Natural killer cell (primary cell): ENCODE measurements at regions not wholly inside any gene's neighbourhood (a gene's known extent, or its start where the extent isn't known, plus 50 kb on each side); places are given as distances from the start of the nearest gene placed in this dataset.

Source experiments
- ATAC-seq, 3 donors: fragments of 150-1000 bp in 2 of 3; fragments of 200-7000 bp in 1 of 3; cut with Tn5 transposase; 1 replicate in 1 of 3; 2 replicates in 2 of 3; pipeline ENCODE4 v1.10.0; 2021; ENCODE audit warnings: mild to moderate bottlenecking in 2 of 3, moderate library complexity in 2 of 3
- DNase-seq, 2 donors: peaks; one replicate each; pipeline versions ENCODE4 v3.0.0 to v3.0.0-alpha.2; 2013 to 2021; ENCODE audit warnings: mixed read lengths in 1 of 2
- H3K27ac ChIP-seq: one replicate; pipeline ENCODE4 v1.5.1; 2013; ENCODE audit warnings: mild to moderate bottlenecking, low read length
- H3K27me3 ChIP-seq: one replicate; pipeline ENCODE4 v1.6.1; 2013; ENCODE audit warnings: low read length; ENCODE audit not compliant: control insufficient read depth, insufficient read depth
- H3K36me3 ChIP-seq: one replicate; pipeline ENCODE4 v1.6.1; 2013; ENCODE audit warnings: low read length; ENCODE audit not compliant: control insufficient read depth, insufficient read depth
- H3K4me1 ChIP-seq: one replicate; pipeline ENCODE4 v1.6.1; 2013; ENCODE audit warnings: low read length; ENCODE audit not compliant: control insufficient read depth, insufficient read depth
- H3K4me3 ChIP-seq: one replicate; pipeline ENCODE4 v1.5.1; 2013; ENCODE audit warnings: low read length
- H3K9me3 ChIP-seq: one replicate; pipeline ENCODE4 v1.6.1; 2013; ENCODE audit warnings: low read length; ENCODE audit not compliant: control insufficient read depth, insufficient read depth
- H3K27ac Mint-ChIP-seq, 2 donors: one replicate each; pipeline ENCODE4 v1.8.0; 2022; ENCODE audit warnings: mild to moderate bottlenecking in 2 of 2, mixed read lengths in 2 of 2, moderate library complexity in 1 of 2
- H3K27me3 Mint-ChIP-seq, 2 donors: one replicate each; pipeline ENCODE4 v1.8.0; 2022; ENCODE audit warnings: low read depth in 2 of 2, mixed read lengths in 2 of 2
- H3K36me3 Mint-ChIP-seq: one replicate; pipeline ENCODE4 v1.8.0; 2022; ENCODE audit warnings: mixed read lengths
- H3K4me1 Mint-ChIP-seq, 2 donors: one replicate each; pipeline ENCODE4 v1.8.0; 2022; ENCODE audit warnings: mixed read lengths in 2 of 2
- H3K4me3 Mint-ChIP-seq: one replicate; pipeline ENCODE4 v1.8.0; 2022; ENCODE audit warnings: mild to moderate bottlenecking, moderate library complexity, mixed read lengths
- H3K9me3 Mint-ChIP-seq, 2 donors: one replicate each; pipeline ENCODE4 v1.8.0; 2022; ENCODE audit warnings: mixed read lengths in 2 of 2
- WGBS: methylation state at CpG from one replicate; pipeline ENCODE4 v1.1.7; 2013; ENCODE audit warnings: missing lambda C conversion rate; ENCODE audit not compliant: insufficient coverage; 5-methylcytosine and 5-hydroxymethylcytosine counted together
- intact Hi-C: fragments of 100-400 bp; cut with micrococcal nuclease; formaldehyde crosslinking; loops from one replicate; pipeline ENCODE4 v1.14.2; 2022
- TF ChIP-seq, protein P1 (sequence below): fragments of 200-600 bp; IDR thresholded peaks from one replicate; pipeline ENCODE4 v1.8.0; 2022; ENCODE audit warnings: antibody characterized with exemption

DNA sequence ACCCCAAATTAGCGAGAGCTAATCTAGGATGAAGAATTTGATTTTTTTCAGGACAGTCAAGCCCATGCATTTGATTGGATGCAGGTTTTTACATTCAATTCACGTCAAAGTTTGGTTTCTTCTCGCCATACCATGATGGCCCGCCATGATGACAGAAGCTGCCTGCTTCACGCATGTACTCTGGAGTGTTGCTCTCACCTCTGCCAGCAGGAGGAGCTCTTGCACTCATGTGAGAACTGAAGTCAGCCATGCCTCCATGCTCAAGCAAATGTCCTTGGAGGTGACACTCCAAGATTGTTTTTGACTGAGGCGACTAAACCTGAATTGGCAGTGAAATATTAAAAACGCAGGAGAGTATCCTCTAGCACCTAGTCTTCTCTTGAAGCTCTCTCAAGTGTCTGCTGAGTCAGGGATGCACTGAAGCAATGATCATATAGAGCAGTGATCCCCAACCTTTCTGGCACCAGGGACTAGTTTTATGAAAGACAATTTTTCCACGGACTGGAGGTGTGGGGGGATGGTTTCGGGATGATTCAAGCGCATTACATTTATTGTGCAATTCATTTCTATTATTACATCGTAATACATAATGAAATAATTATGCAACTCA is 120.9 kb downstream of the SAMMSON start:
- DNase-seq: peak in 1 of 2 donors; percentile 57
- no peaks in the 10 kb centered on the region for H3K36me3 Mint-ChIP-seq
- Histone ChIP-seq H3K4me1 (no peaks in the 10 kb centered on the region), H3K36me3 (no peaks in the 10 kb centered on the region), H3K9me3 (peaks cover 2% of the 10 kb centered on the region), H3K27ac (no peak overlapping the region), H3K27me3 (no peaks in the 10 kb centered on the region), H3K4me3 (no peak overlapping the region)
- H3K27me3 Mint-ChIP-seq: no peaks in the 10 kb centered on the region
- no peak for ATAC-seq
- TF ChIP-seq, protein P1, sequence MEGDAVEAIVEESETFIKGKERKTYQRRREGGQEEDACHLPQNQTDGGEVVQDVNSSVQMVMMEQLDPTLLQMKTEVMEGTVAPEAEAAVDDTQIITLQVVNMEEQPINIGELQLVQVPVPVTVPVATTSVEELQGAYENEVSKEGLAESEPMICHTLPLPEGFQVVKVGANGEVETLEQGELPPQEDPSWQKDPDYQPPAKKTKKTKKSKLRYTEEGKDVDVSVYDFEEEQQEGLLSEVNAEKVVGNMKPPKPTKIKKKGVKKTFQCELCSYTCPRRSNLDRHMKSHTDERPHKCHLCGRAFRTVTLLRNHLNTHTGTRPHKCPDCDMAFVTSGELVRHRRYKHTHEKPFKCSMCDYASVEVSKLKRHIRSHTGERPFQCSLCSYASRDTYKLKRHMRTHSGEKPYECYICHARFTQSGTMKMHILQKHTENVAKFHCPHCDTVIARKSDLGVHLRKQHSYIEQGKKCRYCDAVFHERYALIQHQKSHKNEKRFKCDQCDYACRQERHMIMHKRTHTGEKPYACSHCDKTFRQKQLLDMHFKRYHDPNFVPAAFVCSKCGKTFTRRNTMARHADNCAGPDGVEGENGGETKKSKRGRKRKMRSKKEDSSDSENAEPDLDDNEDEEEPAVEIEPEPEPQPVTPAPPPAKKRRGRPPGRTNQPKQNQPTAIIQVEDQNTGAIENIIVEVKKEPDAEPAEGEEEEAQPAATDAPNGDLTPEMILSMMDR: no peak
- no peak overlapping the region for H3K27ac Mint-ChIP-seq
- H3K4me1 Mint-ChIP-seq: no peaks in the 10 kb centered on the region
- H3K9me3 Mint-ChIP-seq: no peaks in the 10 kb centered on the region
- no peak overlapping the region for H3K4me3 Mint-ChIP-seq
- intact Hi-C loops: no loop called here
- 83% methylated on average over 9 of the region's 11 CpGs for WGBS

DNA sequence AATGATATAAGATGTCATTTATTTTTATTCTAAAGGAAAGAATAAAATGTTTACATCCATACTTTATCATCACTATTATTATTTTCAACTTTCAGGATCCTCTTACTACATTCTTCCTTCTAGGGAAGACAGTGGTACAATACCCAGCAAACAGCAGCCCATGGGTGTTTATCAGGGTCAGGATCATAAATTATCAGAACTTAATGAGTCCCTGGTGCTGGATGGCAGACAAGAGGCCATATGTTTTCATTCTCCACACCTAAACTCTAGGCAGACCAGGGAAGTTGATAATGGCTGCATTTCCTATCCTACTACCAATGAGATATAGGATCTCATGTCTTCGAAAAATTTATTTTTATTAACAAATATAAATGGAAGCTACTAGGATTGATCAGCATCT is 127.7 kb downstream of the SAMMSON start:
- no peaks in the 10 kb centered on the region for H3K4me1 ChIP-seq

DNA sequence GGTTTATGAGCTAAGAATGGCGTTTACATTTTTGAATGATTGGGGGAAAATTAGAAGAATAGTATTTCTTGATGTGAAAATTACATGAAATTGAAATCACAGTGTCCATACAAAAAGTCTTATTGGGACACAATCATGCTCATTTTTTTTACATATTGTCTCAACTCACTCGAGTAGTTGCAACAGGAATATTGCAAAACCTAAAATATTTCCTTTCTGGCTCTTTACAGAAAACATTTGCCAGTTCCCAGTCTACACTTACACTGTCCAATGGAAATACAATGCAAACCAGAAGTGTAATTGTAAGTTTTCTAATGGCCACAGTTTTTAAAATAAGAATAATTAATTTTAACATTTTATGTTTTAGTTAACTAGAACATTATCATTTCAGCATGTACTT is 137.8 kb downstream of the SAMMSON start:
- Mint-ChIP-seq H3K36me3 (no peaks in the 10 kb centered on the region), H3K9me3 (peaks cover 5 to 10% of the 10 kb centered on the region in 2 donors), H3K4me1 (no peaks in the 10 kb centered on the region), H3K27ac (no peak overlapping the region), H3K4me3 (no peak overlapping the region), H3K27me3 (no peaks in the 10 kb centered on the region)
- no peaks in the 10 kb centered on the region for H3K4me1 ChIP-seq
- WGBS: 59% methylated on average over 2 of the region's 2 CpGs
- H3K27ac ChIP-seq: no peak overlapping the region
- H3K4me3 ChIP-seq: no peak overlapping the region
- no peak for DNase-seq
- intact Hi-C loops: no loop called here
- ATAC-seq: no peak
- no peaks in the 10 kb centered on the region for H3K36me3 ChIP-seq
- no peaks in the 10 kb centered on the region for H3K27me3 ChIP-seq
- no peaks in the 10 kb centered on the region for H3K9me3 ChIP-seq
- TF ChIP-seq, protein P1: no peak

More for the DNA sequence above, 127.7 kb downstream of the SAMMSON start:
- Mint-ChIP-seq H3K4me1 (no peaks in the 10 kb centered on the region), H3K36me3 (no peaks in the 10 kb centered on the region), H3K27ac (no peak overlapping the region), H3K27me3 (no peaks in the 10 kb centered on the region), H3K4me3 (no peak overlapping the region), H3K9me3 (peaks cover 2% of the 10 kb centered on the region in 2 donors)
- Histone ChIP-seq H3K27me3 (no peaks in the 10 kb centered on the region), H3K4me3 (no peak overlapping the region), H3K36me3 (no peaks in the 10 kb centered on the region), H3K27ac (no peak overlapping the region), H3K9me3 (no peaks in the 10 kb centered on the region)
- TF ChIP-seq, protein P1: no peak
- DNase-seq (no peak), ATAC-seq (no peak)
- no CpG with 5 or more reads among the region's 1 CpG for WGBS
- intact Hi-C loops: no loop called here

DNA sequence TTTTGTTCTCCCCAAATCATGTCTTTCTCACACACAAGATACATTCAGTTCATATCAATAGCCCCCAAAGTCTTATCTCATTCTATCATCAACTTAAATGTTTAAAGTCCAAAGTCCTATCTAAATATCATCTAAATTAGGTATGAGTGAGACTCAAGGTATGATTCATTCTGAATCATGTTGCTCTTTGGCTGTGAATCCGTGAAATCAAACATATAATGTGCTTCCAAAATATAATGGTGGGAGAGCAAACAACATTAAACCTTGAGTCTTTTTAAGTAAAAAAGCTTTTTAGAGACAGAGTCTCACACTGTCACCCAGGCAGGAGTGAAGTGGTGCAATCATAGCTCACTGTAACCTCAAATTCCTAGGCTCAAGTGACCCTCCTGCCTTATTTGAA is 139.1 kb downstream of the SAMMSON start:
- TF ChIP-seq, protein P1: no peak
- Histone ChIP-seq H3K4me3 (no peak overlapping the region), H3K9me3 (no peaks in the 10 kb centered on the region), H3K4me1 (no peaks in the 10 kb centered on the region), H3K27ac (no peak overlapping the region), H3K36me3 (no peaks in the 10 kb centered on the region), H3K27me3 (no peaks in the 10 kb centered on the region)
- H3K27ac Mint-ChIP-seq: no peak overlapping the region
- no peak overlapping the region for H3K4me3 Mint-ChIP-seq
- intact Hi-C loops: no loop called here
- WGBS: no CpG with 5 or more reads among the region's 1 CpG
- H3K4me1 Mint-ChIP-seq: no peaks in the 10 kb centered on the region
- ATAC-seq (no peak), DNase-seq (no peak)
- no peaks in the 10 kb centered on the region for H3K36me3 Mint-ChIP-seq
- no peaks in the 10 kb centered on the region for H3K27me3 Mint-ChIP-seq
- peaks cover 4 to 7% of the 10 kb centered on the region in 2 donors for H3K9me3 Mint-ChIP-seq
